Memory B cell (primary cell): ENCODE measurements at regions not wholly inside any gene's neighbourhood (a gene's known extent, or its start where the extent isn't known, plus 50 kb on each side); places are given as distances from the start of the nearest gene placed in this dataset.

ENCODE experiments used
- ATAC-seq: fragments of 150-1000 bp; cut with Tn5 transposase; 2 replicates; pipeline ENCODE4 v1.10.0; 2021; ENCODE audit warnings: low read depth, mild to moderate bottlenecking, moderate library complexity
- DNase-seq, 2 donors: peaks; one replicate each; pipeline ENCODE4 v3.0.0; 2022; ENCODE audit warnings: low spot score in 2 of 2
- H3K27ac Mint-ChIP-seq: one replicate; pipeline ENCODE4 v1.8.0; 2022; ENCODE audit warnings: mild to moderate bottlenecking, moderate library complexity, mixed read lengths
- H3K27me3 Mint-ChIP-seq: one replicate; pipeline ENCODE4 v1.8.0; 2022; ENCODE audit warnings: mixed read lengths
- H3K36me3 Mint-ChIP-seq: one replicate; pipeline ENCODE4 v1.8.0; 2022; ENCODE audit warnings: mild to moderate bottlenecking, mixed read lengths
- H3K4me1 Mint-ChIP-seq: one replicate; pipeline ENCODE4 v1.8.0; 2022; ENCODE audit warnings: mixed read lengths
- H3K4me3 Mint-ChIP-seq: one replicate; pipeline ENCODE4 v1.8.0; 2022; ENCODE audit warnings: mild to moderate bottlenecking, moderate library complexity, mixed read lengths
- H3K9me3 Mint-ChIP-seq: one replicate; pipeline ENCODE4 v1.8.0; 2022; ENCODE audit warnings: mixed read lengths

GRCh38 chr15:61613138-61613537 lies 384.0 kb upstream of the RORA start:
- Mint-ChIP-seq H3K27ac (no peak overlapping the region), H3K4me1 (no peaks in the 10 kb centered on the region)

GRCh38 chr15:61612111-61612510 lies 383.0 kb upstream of the RORA start:
- Mint-ChIP-seq H3K36me3 (peaks cover 1% of the 10 kb centered on the region), H3K27me3 (peaks cover 8% of the 10 kb centered on the region), H3K27ac (no peak overlapping the region), H3K9me3 (peaks cover 19% of the 10 kb centered on the region), H3K4me3 (no peak overlapping the region), H3K4me1 (no peaks in the 10 kb centered on the region)
- ATAC-seq (no peak), DNase-seq (no peak)

More at GRCh38 chr15:61613138-61613537, 384.0 kb upstream of the RORA start:
- Mint-ChIP-seq H3K27me3 (peaks cover 8% of the 10 kb centered on the region), H3K36me3 (peaks cover 1% of the 10 kb centered on the region), H3K4me3 (no peak overlapping the region), H3K9me3 (peaks cover 23% of the 10 kb centered on the region)
- DNase-seq: no peak
- no peak for ATAC-seq

GRCh38 chr15:61605343-61605742 lies 376.2 kb upstream of the RORA start:
- Mint-ChIP-seq H3K9me3 (peaks cover 7% of the 10 kb centered on the region), H3K27ac (no peak overlapping the region), H3K36me3 (peaks cover 1% of the 10 kb centered on the region), H3K27me3 (peaks cover 12% of the 10 kb centered on the region), H3K4me1 (no peaks in the 10 kb centered on the region), H3K4me3 (no peak overlapping the region)
- DNase-seq (no peak), ATAC-seq (no peak)

- DNase-seq (no peak), ATAC-seq (no peak)
- H3K36me3 Mint-ChIP-seq: no peaks in the 10 kb centered on the region
- no peak overlapping the region for H3K27ac Mint-ChIP-seq
- H3K4me3 Mint-ChIP-seq: no peak overlapping the region
- no peaks in the 10 kb centered on the region for H3K4me1 Mint-ChIP-seq
- H3K9me3 Mint-ChIP-seq: peaks cover 9% of the 10 kb centered on the region
- H3K27me3 Mint-ChIP-seq: peaks cover 2% of the 10 kb centered on the region
Observed at GRCh38 chr15:61598655-61599054, 369.6 kb upstream of the RORA start.

GRCh38 chr15:61584410-61584809 lies 355.3 kb upstream of the RORA start:
- no peak for DNase-seq
- peaks cover 11% of the 10 kb centered on the region for H3K27me3 Mint-ChIP-seq
- H3K4me3 Mint-ChIP-seq: no peak overlapping the region
- H3K27ac Mint-ChIP-seq: no peak overlapping the region
- H3K4me1 Mint-ChIP-seq: no peaks in the 10 kb centered on the region
- peaks cover 8% of the 10 kb centered on the region for H3K9me3 Mint-ChIP-seq
- no peak for ATAC-seq
- H3K36me3 Mint-ChIP-seq: peaks cover 1% of the 10 kb centered on the region

- peaks cover 1% of the 10 kb centered on the region for H3K36me3 Mint-ChIP-seq
- no peak overlapping the region for H3K27ac Mint-ChIP-seq
- H3K4me1 Mint-ChIP-seq: no peaks in the 10 kb centered on the region
- DNase-seq (no peak), ATAC-seq (no peak)
- H3K4me3 Mint-ChIP-seq: no peak overlapping the region
- H3K27me3 Mint-ChIP-seq: peaks cover 8% of the 10 kb centered on the region
- peaks cover 8% of the 10 kb centered on the region for H3K9me3 Mint-ChIP-seq
Observed at GRCh38 chr15:61582092-61582491, 353.0 kb upstream of the RORA start.

- peaks cover 1% of the 10 kb centered on the region for H3K36me3 Mint-ChIP-seq
- DNase-seq: no peak
- ATAC-seq: no peak
- H3K27me3 Mint-ChIP-seq: peaks cover 4% of the 10 kb centered on the region
- H3K4me1 Mint-ChIP-seq: no peaks in the 10 kb centered on the region
- peaks cover 6% of the 10 kb centered on the region for H3K9me3 Mint-ChIP-seq
- H3K4me3 Mint-ChIP-seq: no peak overlapping the region
- H3K27ac Mint-ChIP-seq: no peak overlapping the region
Observed at GRCh38 chr15:61575597-61575996, 346.5 kb upstream of the RORA start.

- Mint-ChIP-seq H3K4me3 (no peak overlapping the region), H3K9me3 (no peaks in the 10 kb centered on the region), H3K4me1 (no peaks in the 10 kb centered on the region), H3K27me3 (peaks cover 3% of the 10 kb centered on the region), H3K27ac (no peak overlapping the region), H3K36me3 (no peaks in the 10 kb centered on the region)
- no peak for DNase-seq
- ATAC-seq: no peak
Observed at GRCh38 chr15:61571026-61571425, 341.9 kb upstream of the RORA start.

- Mint-ChIP-seq H3K27me3 (peaks cover 5% of the 10 kb centered on the region), H3K9me3 (no peaks in the 10 kb centered on the region), H3K36me3 (no peaks in the 10 kb centered on the region), H3K4me1 (no peaks in the 10 kb centered on the region), H3K4me3 (no peak overlapping the region), H3K27ac (no peak overlapping the region)
- no peak for DNase-seq
- no peak for ATAC-seq
Observed at GRCh38 chr15:61564785-61565184, 335.7 kb upstream of the RORA start.

GRCh38 chr15:61558172-61559136 lies 329.4 kb upstream of the RORA start:
- DNase-seq (no peak), ATAC-seq (no peak)
- Mint-ChIP-seq H3K27me3 (peaks cover 3% of the 10 kb centered on the region), H3K9me3 (peaks cover 1% of the 10 kb centered on the region), H3K27ac (no peak overlapping the region), H3K4me1 (no peaks in the 10 kb centered on the region), H3K36me3 (no peaks in the 10 kb centered on the region), H3K4me3 (no peak overlapping the region)

GRCh38 chr15:61556037-61556648 lies 327.0 kb upstream of the RORA start:
- DNase-seq: no peak
- H3K4me1 Mint-ChIP-seq: no peaks in the 10 kb centered on the region

GRCh38 chr15:61549727-61550126 lies 320.6 kb upstream of the RORA start:
- H3K9me3 Mint-ChIP-seq: peaks cover 1% of the 10 kb centered on the region
- no peak overlapping the region for H3K4me3 Mint-ChIP-seq
- no peak overlapping the region for H3K27ac Mint-ChIP-seq
- no peaks in the 10 kb centered on the region for H3K4me1 Mint-ChIP-seq
- no peaks in the 10 kb centered on the region for H3K36me3 Mint-ChIP-seq
- H3K27me3 Mint-ChIP-seq: peaks cover 6% of the 10 kb centered on the region
- DNase-seq (no peak), ATAC-seq (no peak)

More at GRCh38 chr15:61556037-61556648, 327.0 kb upstream of the RORA start:
- Mint-ChIP-seq H3K36me3 (no peaks in the 10 kb centered on the region), H3K27ac (no peak overlapping the region), H3K4me3 (no peak overlapping the region), H3K9me3 (peaks cover 1% of the 10 kb centered on the region), H3K27me3 (peaks cover 2% of the 10 kb centered on the region)
- no peak for ATAC-seq

- DNase-seq: no peak
- H3K9me3 Mint-ChIP-seq: no peaks in the 10 kb centered on the region
- peaks cover 6% of the 10 kb centered on the region for H3K27me3 Mint-ChIP-seq
- H3K4me3 Mint-ChIP-seq: no peak overlapping the region
- H3K4me1 Mint-ChIP-seq: no peaks in the 10 kb centered on the region
- no peak for ATAC-seq
- H3K27ac Mint-ChIP-seq: no peak overlapping the region
- H3K36me3 Mint-ChIP-seq: no peaks in the 10 kb centered on the region
Observed at GRCh38 chr15:61545763-61546162, 316.7 kb upstream of the RORA start.

- Mint-ChIP-seq H3K27me3 (peaks cover 5% of the 10 kb centered on the region), H3K36me3 (no peaks in the 10 kb centered on the region), H3K4me3 (no peak overlapping the region), H3K9me3 (no peaks in the 10 kb centered on the region), H3K4me1 (no peaks in the 10 kb centered on the region), H3K27ac (no peak overlapping the region)
- ATAC-seq (no peak), DNase-seq (no peak)
Observed at GRCh38 chr15:61541516-61541915, 312.4 kb upstream of the RORA start.
